Effector memory CD8-positive, alpha-beta T cell (primary cell): ENCODE measurements at regions not wholly inside any gene's neighbourhood (a gene's known extent, or its start where the extent isn't known, plus 50 kb on each side); places are given as distances from the start of the nearest gene placed in this dataset.

Source experiments
- ATAC-seq: fragments of 150-1000 bp; cut with Tn5 transposase; replicated peaks from 2 replicates; pipeline ENCODE4 v1.10.0; 2021; ENCODE audit warnings: mild to moderate bottlenecking, moderate library complexity
- DNase-seq, 3 experiments: peaks; one replicate each; pipeline ENCODE4 v3.0.0; 2021
- H3K27ac Mint-ChIP-seq, 2 donors: one replicate each; pipeline ENCODE4 v1.8.0; 2022; ENCODE audit warnings: mild to moderate bottlenecking in 2 of 2, mixed read lengths in 2 of 2, moderate library complexity in 2 of 2
- H3K27me3 Mint-ChIP-seq, 2 donors: one replicate each; pipeline ENCODE4 v1.8.0; 2022; ENCODE audit warnings: mixed read lengths in 2 of 2
- H3K36me3 Mint-ChIP-seq: one replicate; pipeline ENCODE4 v1.8.0; 2022; ENCODE audit warnings: mild to moderate bottlenecking, moderate library complexity, mixed read lengths; ENCODE audit not compliant: insufficient read depth
- H3K4me1 Mint-ChIP-seq, 2 donors: one replicate each; pipeline ENCODE4 v1.8.0; 2022; ENCODE audit warnings: low read depth in 2 of 2, mixed read lengths in 2 of 2
- H3K4me3 Mint-ChIP-seq, 2 donors: one replicate each; pipeline ENCODE4 v1.8.0; 2022; ENCODE audit warnings: mild to moderate bottlenecking in 2 of 2, mixed read lengths in 2 of 2, moderate library complexity in 2 of 2
- H3K9me3 Mint-ChIP-seq, 2 donors: one replicate each; pipeline ENCODE4 v1.8.0; 2022; ENCODE audit warnings: mixed read lengths in 2 of 2

- no peak for ATAC-seq
- no peak overlapping the region for H3K27ac Mint-ChIP-seq
- H3K9me3 Mint-ChIP-seq, result no peaks in the 10 kb centered on the region
- H3K4me1 Mint-ChIP-seq, result peaks cover 7 to 30% of the 10 kb centered on the region in 2 donors
- H3K36me3 Mint-ChIP-seq, result peaks cover 44% of the 10 kb centered on the region
- no peaks in the 10 kb centered on the region for H3K27me3 Mint-ChIP-seq
- H3K4me3 Mint-ChIP-seq, result no peak overlapping the region
- DNase-seq, result no peak
These were observed 446.1 kb downstream of the UTRN start for GRCh38 chr6:144731229-144731628.

GRCh38 chr6:144736763-144737162 is 451.6 kb downstream of the UTRN start:
- Mint-ChIP-seq H3K36me3 (peaks cover 61% of the 10 kb centered on the region), H3K4me1 (peaks cover 3 to 26% of the 10 kb centered on the region in 2 donors), H3K4me3 (no peak overlapping the region), H3K27me3 (no peaks in the 10 kb centered on the region), H3K27ac (no peak overlapping the region), H3K9me3 (no peaks in the 10 kb centered on the region)
- DNase-seq, result no peak
- no peak for ATAC-seq

GRCh38 chr6:144737998-144738397 is 452.9 kb downstream of the UTRN start:
- Mint-ChIP-seq H3K4me1 (peaks cover 4 to 28% of the 10 kb centered on the region in 2 donors), H3K27me3 (no peaks in the 10 kb centered on the region), H3K9me3 (no peaks in the 10 kb centered on the region), H3K27ac (peak overlapping the region in 1 of 2 donors; percentile 21), H3K4me3 (no peak overlapping the region), H3K36me3 (peaks cover 54% of the 10 kb centered on the region)
- ATAC-seq (no peak), DNase-seq (no peak)

- H3K4me1 Mint-ChIP-seq, result peaks cover 3 to 19% of the 10 kb centered on the region in 2 donors
- DNase-seq (no peak), ATAC-seq (no peak)
- H3K36me3 Mint-ChIP-seq, result peaks cover 47% of the 10 kb centered on the region
- no peak overlapping the region for H3K4me3 Mint-ChIP-seq
- no peaks in the 10 kb centered on the region for H3K27me3 Mint-ChIP-seq
- H3K27ac Mint-ChIP-seq, result no peak overlapping the region
- H3K9me3 Mint-ChIP-seq, result no peaks in the 10 kb centered on the region
These were observed 454.7 kb downstream of the UTRN start for GRCh38 chr6:144739873-144740272.

- peaks cover 3 to 15% of the 10 kb centered on the region in 2 donors for H3K4me1 Mint-ChIP-seq
- peaks cover 41% of the 10 kb centered on the region for H3K36me3 Mint-ChIP-seq
- ATAC-seq (no peak), DNase-seq (no peak)
- peak overlapping the region in 1 of 2 donors; percentile 5 for H3K4me3 Mint-ChIP-seq
- peak overlapping the region; percentile 56 to 74 for H3K27ac Mint-ChIP-seq
- no peaks in the 10 kb centered on the region for H3K9me3 Mint-ChIP-seq
- no peaks in the 10 kb centered on the region for H3K27me3 Mint-ChIP-seq
These were observed 456.5 kb downstream of the UTRN start for GRCh38 chr6:144741659-144742058.

GRCh38 chr6:144742779-144743178 is 457.6 kb downstream of the UTRN start:
- H3K27me3 Mint-ChIP-seq, result no peaks in the 10 kb centered on the region
- DNase-seq (no peak), ATAC-seq (no peak)
- peaks cover 3 to 10% of the 10 kb centered on the region in 2 donors for H3K4me1 Mint-ChIP-seq
- H3K9me3 Mint-ChIP-seq, result no peaks in the 10 kb centered on the region
- H3K27ac Mint-ChIP-seq, result peak overlapping the region; percentile 56 to 68
- peaks cover 40% of the 10 kb centered on the region for H3K36me3 Mint-ChIP-seq
- no peak overlapping the region for H3K4me3 Mint-ChIP-seq

GRCh38 chr6:144744720-144745119 is 459.6 kb downstream of the UTRN start:
- H3K4me3 Mint-ChIP-seq, result no peak overlapping the region
- DNase-seq, result no peak
- peaks cover 3 to 8% of the 10 kb centered on the region in 2 donors for H3K4me1 Mint-ChIP-seq
- peaks cover 47% of the 10 kb centered on the region for H3K36me3 Mint-ChIP-seq
- no peaks in the 10 kb centered on the region for H3K9me3 Mint-ChIP-seq
- no peaks in the 10 kb centered on the region for H3K27me3 Mint-ChIP-seq
- no peak for ATAC-seq
- H3K27ac Mint-ChIP-seq, result peak overlapping the region in 1 of 2 donors; percentile 38

- no peak for ATAC-seq
- Mint-ChIP-seq H3K36me3 (peaks cover 51% of the 10 kb centered on the region), H3K9me3 (no peaks in the 10 kb centered on the region)
These were observed 460.3 kb downstream of the UTRN start for GRCh38 chr6:144745439-144745838.

GRCh38 chr6:144746902-144747469 is 461.9 kb downstream of the UTRN start:
- Mint-ChIP-seq H3K9me3 (no peaks in the 10 kb centered on the region), H3K4me3 (no peak overlapping the region), H3K36me3 (peaks cover 54% of the 10 kb centered on the region), H3K4me1 (peaks cover 0 to 5% of the 10 kb centered on the region in 2 donors), H3K27me3 (no peaks in the 10 kb centered on the region), H3K27ac (peak overlapping the region; percentile 1 to 53)
- ATAC-seq (no peak), DNase-seq (no peak)

More at GRCh38 chr6:144745439-144745838, 460.3 kb downstream of the UTRN start:
- Mint-ChIP-seq H3K27ac (peak overlapping the region; percentile 38 to 41), H3K4me3 (no peak overlapping the region), H3K4me1 (peaks cover 3 to 11% of the 10 kb centered on the region in 2 donors), H3K27me3 (no peaks in the 10 kb centered on the region)
- no peak for DNase-seq

- Mint-ChIP-seq H3K36me3 (peaks cover 63% of the 10 kb centered on the region), H3K27ac (peak overlapping the region in 1 of 2 donors; percentile 41), H3K9me3 (no peaks in the 10 kb centered on the region), H3K4me1 (peaks cover 0 to 13% of the 10 kb centered on the region in 2 donors), H3K4me3 (no peak overlapping the region), H3K27me3 (no peaks in the 10 kb centered on the region)
- ATAC-seq (no peak), DNase-seq (no peak)
These were observed 464.1 kb downstream of the UTRN start for GRCh38 chr6:144749263-144749662.

- H3K4me1 Mint-ChIP-seq, result peaks cover 0 to 13% of the 10 kb centered on the region in 2 donors
- peaks cover 74% of the 10 kb centered on the region for H3K36me3 Mint-ChIP-seq
- H3K27me3 Mint-ChIP-seq, result no peaks in the 10 kb centered on the region
- H3K4me3 Mint-ChIP-seq, result no peak overlapping the region
- H3K9me3 Mint-ChIP-seq, result no peaks in the 10 kb centered on the region
- peak overlapping the region; percentile 47 to 83 for H3K27ac Mint-ChIP-seq
- DNase-seq, result no peak
- ATAC-seq, result no peak
These were observed 468.0 kb downstream of the UTRN start for GRCh38 chr6:144753023-144753705.

GRCh38 chr6:144756469-144756868 is 471.3 kb downstream of the UTRN start:
- H3K36me3 Mint-ChIP-seq, result peaks cover 59% of the 10 kb centered on the region
- H3K27ac Mint-ChIP-seq, result peak overlapping the region in 1 of 2 donors; percentile 28
- H3K4me3 Mint-ChIP-seq, result no peak overlapping the region
- H3K27me3 Mint-ChIP-seq, result no peaks in the 10 kb centered on the region
- peaks cover 1 to 12% of the 10 kb centered on the region in 2 donors for H3K4me1 Mint-ChIP-seq
- H3K9me3 Mint-ChIP-seq, result no peaks in the 10 kb centered on the region
- ATAC-seq (no peak), DNase-seq (no peak)

GRCh38 chr6:144757299-144757698 is 472.2 kb downstream of the UTRN start:
- ATAC-seq, result no peak
- Mint-ChIP-seq H3K27me3 (no peaks in the 10 kb centered on the region), H3K36me3 (peaks cover 51% of the 10 kb centered on the region)

GRCh38 chr6:144757730-144758129 is 472.6 kb downstream of the UTRN start:
- H3K4me3 Mint-ChIP-seq, result no peak overlapping the region
- no peaks in the 10 kb centered on the region for H3K9me3 Mint-ChIP-seq
- no peaks in the 10 kb centered on the region for H3K27me3 Mint-ChIP-seq
- H3K36me3 Mint-ChIP-seq, result peaks cover 46% of the 10 kb centered on the region
- no peak overlapping the region for H3K27ac Mint-ChIP-seq
- ATAC-seq (no peak), DNase-seq (no peak)
- H3K4me1 Mint-ChIP-seq, result peaks cover 1 to 15% of the 10 kb centered on the region in 2 donors

More at GRCh38 chr6:144757299-144757698, 472.2 kb downstream of the UTRN start:
- DNase-seq, result no peak
- no peak overlapping the region for H3K27ac Mint-ChIP-seq
- H3K9me3 Mint-ChIP-seq, result no peaks in the 10 kb centered on the region
- H3K4me3 Mint-ChIP-seq, result no peak overlapping the region
- peaks cover 1 to 15% of the 10 kb centered on the region in 2 donors for H3K4me1 Mint-ChIP-seq
